ENCODE measurements at regions not wholly inside any gene's neighbourhood (a gene's known extent, or its start where the extent isn't known, plus 50 kb on each side); places are given as distances from the start of the nearest gene placed in this dataset.

DNA sequence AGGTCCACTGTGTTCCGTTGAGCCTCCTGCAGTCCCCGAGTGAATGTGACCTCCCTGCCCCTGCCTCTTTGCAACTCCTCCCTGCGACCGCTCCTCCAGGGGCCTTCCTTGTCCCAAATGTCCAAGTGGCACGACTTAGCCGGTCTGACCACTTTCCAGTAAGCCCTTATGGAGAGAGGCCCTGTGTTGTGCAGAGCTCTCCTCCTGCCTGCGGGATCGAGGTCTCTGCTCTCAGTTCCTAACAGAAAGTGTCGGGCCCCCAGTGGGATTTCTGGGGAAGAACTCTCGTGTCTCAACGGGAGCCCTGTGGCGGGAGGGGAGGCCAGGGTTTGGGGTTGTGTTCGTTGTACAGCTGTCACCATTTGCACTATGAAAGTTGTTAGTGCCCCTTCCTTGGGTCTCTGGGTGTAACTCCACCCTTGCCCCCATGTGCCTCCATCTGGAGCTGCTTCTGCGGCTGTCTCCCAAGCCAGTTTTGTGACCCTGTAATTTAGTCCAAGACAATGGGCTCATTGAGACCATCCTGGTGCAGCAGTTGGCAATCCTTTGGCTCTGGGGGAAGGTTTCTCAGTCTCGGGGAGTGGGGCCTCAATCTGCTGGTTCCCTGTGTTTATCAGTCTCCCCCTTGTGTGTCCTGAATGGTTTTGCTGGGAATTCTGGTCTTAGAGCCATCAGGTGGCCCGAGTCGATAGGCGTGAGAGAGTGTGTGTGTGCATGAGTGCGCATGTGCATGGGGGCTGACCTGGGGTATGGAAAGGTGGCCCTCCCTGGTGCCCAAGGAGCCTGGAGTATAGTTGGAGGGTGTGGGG lies 234.5 kb downstream of the SEC14L1 start:
- TF ChIP-seq, protein P1, sequence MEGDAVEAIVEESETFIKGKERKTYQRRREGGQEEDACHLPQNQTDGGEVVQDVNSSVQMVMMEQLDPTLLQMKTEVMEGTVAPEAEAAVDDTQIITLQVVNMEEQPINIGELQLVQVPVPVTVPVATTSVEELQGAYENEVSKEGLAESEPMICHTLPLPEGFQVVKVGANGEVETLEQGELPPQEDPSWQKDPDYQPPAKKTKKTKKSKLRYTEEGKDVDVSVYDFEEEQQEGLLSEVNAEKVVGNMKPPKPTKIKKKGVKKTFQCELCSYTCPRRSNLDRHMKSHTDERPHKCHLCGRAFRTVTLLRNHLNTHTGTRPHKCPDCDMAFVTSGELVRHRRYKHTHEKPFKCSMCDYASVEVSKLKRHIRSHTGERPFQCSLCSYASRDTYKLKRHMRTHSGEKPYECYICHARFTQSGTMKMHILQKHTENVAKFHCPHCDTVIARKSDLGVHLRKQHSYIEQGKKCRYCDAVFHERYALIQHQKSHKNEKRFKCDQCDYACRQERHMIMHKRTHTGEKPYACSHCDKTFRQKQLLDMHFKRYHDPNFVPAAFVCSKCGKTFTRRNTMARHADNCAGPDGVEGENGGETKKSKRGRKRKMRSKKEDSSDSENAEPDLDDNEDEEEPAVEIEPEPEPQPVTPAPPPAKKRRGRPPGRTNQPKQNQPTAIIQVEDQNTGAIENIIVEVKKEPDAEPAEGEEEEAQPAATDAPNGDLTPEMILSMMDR (conservative IDR thresholded peaks at IDR 0.05; ENCODE audit: low read depth, low read length) = no peak
- TF ChIP-seq EZH2 (IDR thresholded peaks at IDR 0.05; ENCODE audit: low read length, unreplicated experiment) = no peak

All from PC-3 (cell line).